Chondrocyte (in vitro differentiated cells): ENCODE measurements at regions not wholly inside any gene's neighbourhood (a gene's known extent, or its start where the extent isn't known, plus 50 kb on each side); places are given as distances from the start of the nearest gene placed in this dataset.

ENCODE experiments used
- DNase-seq: peaks from one replicate; pipeline ENCODE4 v3.0.0; 2021; ENCODE audit warnings: mixed read lengths, low spot score
- H3K27ac Mint-ChIP-seq: one replicate; pipeline ENCODE4 v1.8.0; 2021; ENCODE audit warnings: mild to moderate bottlenecking, moderate library complexity, mixed read lengths; ENCODE audit not compliant: unreplicated experiment
- H3K27me3 Mint-ChIP-seq: 2 replicates; pipeline ENCODE4 v1.8.0; 2021; ENCODE audit warnings: low read depth, mixed read lengths
- H3K36me3 Mint-ChIP-seq: 2 replicates; pipeline ENCODE4 v1.8.0; 2021; ENCODE audit warnings: low read depth, mixed read lengths
- H3K4me1 Mint-ChIP-seq: 2 replicates; pipeline ENCODE4 v1.8.0; 2021; ENCODE audit warnings: low read depth, mild to moderate bottlenecking, mixed read lengths
- H3K4me3 Mint-ChIP-seq: one replicate; pipeline ENCODE4 v1.8.0; 2021; ENCODE audit warnings: mild to moderate bottlenecking, moderate library complexity, mixed read lengths; ENCODE audit not compliant: unreplicated experiment
- H3K9me3 Mint-ChIP-seq: 2 replicates; pipeline ENCODE4 v1.8.0; 2021; ENCODE audit warnings: low read depth, mixed read lengths
- CTCF ChIP-seq: fragments of 200-600 bp; sonication (generic); IDR thresholded peaks from 2 replicates; pipeline ENCODE4 v1.5.0; 2021; ENCODE audit warnings: antibody characterized with exemption, mild to moderate bottlenecking, moderate library complexity

- Mint-ChIP-seq H3K4me1 (peaks cover 31% of the 10 kb centered on the region), H3K9me3 (peaks cover 15% of the 10 kb centered on the region), H3K27me3 (no peaks in the 10 kb centered on the region), H3K27ac (peak overlapping the region; percentile 92), H3K36me3 (peaks cover 2% of the 10 kb centered on the region), H3K4me3 (peak overlapping the region; percentile 29)
- TF ChIP-seq CTCF = no peak
- DNase-seq = no peak
These were observed 186.8 kb downstream of the LTN1 start for GRCh38 chr21:28805885-28806284.

GRCh38 chr21:28804089-28804670 lies 188.5 kb downstream of the LTN1 start:
- H3K27me3 Mint-ChIP-seq = no peaks in the 10 kb centered on the region
- H3K4me1 Mint-ChIP-seq = peaks cover 31% of the 10 kb centered on the region
- H3K27ac Mint-ChIP-seq = no peak overlapping the region
- H3K4me3 Mint-ChIP-seq = no peak overlapping the region
- peaks cover 2% of the 10 kb centered on the region for H3K36me3 Mint-ChIP-seq
- DNase-seq = no peak
- no peak for TF ChIP-seq CTCF
- peaks cover 15% of the 10 kb centered on the region for H3K9me3 Mint-ChIP-seq

GRCh38 chr21:28801906-28802305 lies 190.8 kb downstream of the LTN1 start:
- no peaks in the 10 kb centered on the region for H3K9me3 Mint-ChIP-seq

GRCh38 chr21:28799926-28800325 lies 192.8 kb downstream of the LTN1 start:
- Mint-ChIP-seq H3K4me1 (peaks cover 18% of the 10 kb centered on the region), H3K27me3 (no peaks in the 10 kb centered on the region), H3K4me3 (no peak overlapping the region), H3K27ac (no peak overlapping the region), H3K36me3 (no peaks in the 10 kb centered on the region), H3K9me3 (no peaks in the 10 kb centered on the region)
- no peak for TF ChIP-seq CTCF
- DNase-seq = no peak

More at GRCh38 chr21:28801906-28802305, 190.8 kb downstream of the LTN1 start:
- H3K4me3 Mint-ChIP-seq = no peak overlapping the region
- H3K27me3 Mint-ChIP-seq = no peaks in the 10 kb centered on the region
- H3K36me3 Mint-ChIP-seq = no peaks in the 10 kb centered on the region
- no peak overlapping the region for H3K27ac Mint-ChIP-seq
- peaks cover 35% of the 10 kb centered on the region for H3K4me1 Mint-ChIP-seq
- no peak for TF ChIP-seq CTCF
- DNase-seq = no peak

- no peak for DNase-seq
- H3K27me3 Mint-ChIP-seq = no peaks in the 10 kb centered on the region
- H3K27ac Mint-ChIP-seq = no peak overlapping the region
- H3K4me3 Mint-ChIP-seq = no peak overlapping the region
- H3K9me3 Mint-ChIP-seq = no peaks in the 10 kb centered on the region
- no peaks in the 10 kb centered on the region for H3K36me3 Mint-ChIP-seq
- H3K4me1 Mint-ChIP-seq = peaks cover 10% of the 10 kb centered on the region
- no peak for TF ChIP-seq CTCF
These were observed 193.9 kb downstream of the LTN1 start for GRCh38 chr21:28798798-28799197.
